ENCODE measurements at regions not wholly inside any gene's neighbourhood (a gene's known extent, or its start where the extent isn't known, plus 50 kb on each side); places are given as distances from the start of the nearest gene placed in this dataset.

- no peak for TF ChIP-seq CTCF (IDR thresholded peaks at IDR 0.05; ENCODE audit: extremely low read depth, missing control alignments)
- no peak for DNase-seq (ENCODE audit: low spot score)
Measured at GRCh38 chr13:89936256-89936655, 1411.2 kb upstream of the MIR17HG start.

- DNase-seq (ENCODE audit: low spot score), result no peak
- no peak for TF ChIP-seq CTCF (IDR thresholded peaks at IDR 0.05; ENCODE audit: extremely low read depth, missing control alignments)
Measured at GRCh38 chr13:89937420-89937819, 1410.1 kb upstream of the MIR17HG start.

- no peak for TF ChIP-seq CTCF (IDR thresholded peaks at IDR 0.05; ENCODE audit: extremely low read depth, missing control alignments)
- DNase-seq (ENCODE audit: low spot score), result no peak
Measured at GRCh38 chr13:89940383-89940782, 1407.1 kb upstream of the MIR17HG start.

- no peak for TF ChIP-seq CTCF (IDR thresholded peaks at IDR 0.05; ENCODE audit: extremely low read depth, missing control alignments)
- no peak for DNase-seq (ENCODE audit: low spot score)
Measured at GRCh38 chr13:89943139-89943538, 1404.3 kb upstream of the MIR17HG start.

- TF ChIP-seq CTCF (IDR thresholded peaks at IDR 0.05; ENCODE audit: extremely low read depth, missing control alignments), result no peak
- DNase-seq (ENCODE audit: low spot score), result no peak
Measured at GRCh38 chr13:89950225-89950624, 1397.3 kb upstream of the MIR17HG start.

- TF ChIP-seq CTCF (IDR thresholded peaks at IDR 0.05; ENCODE audit: extremely low read depth, missing control alignments), result no peak
- no peak for DNase-seq (ENCODE audit: low spot score)
Measured at GRCh38 chr13:89951341-89951740, 1396.1 kb upstream of the MIR17HG start.

- no peak for TF ChIP-seq CTCF (IDR thresholded peaks at IDR 0.05; ENCODE audit: extremely low read depth, missing control alignments)
- DNase-seq (ENCODE audit: low spot score), result no peak
Measured at GRCh38 chr13:89953581-89953980, 1393.9 kb upstream of the MIR17HG start.
